Mammary epithelial cell (primary cell): ENCODE measurements at regions not wholly inside any gene's neighbourhood (a gene's known extent, or its start where the extent isn't known, plus 50 kb on each side); places are given as distances from the start of the nearest gene placed in this dataset.

ENCODE experiments used
- CTCF ChIP-seq, 2 donors: IDR thresholded peaks in 1 of 2; conservative IDR thresholded peaks in 1 of 2; 2 replicates each; pipeline ENCODE4 v1.5.1; 2011 to 2012; ENCODE audit warnings: inconsistent platforms in 2 of 2, low read length in 2 of 2, mild to moderate bottlenecking in 2 of 2, control low read depth in 1 of 2, low read depth in 1 of 2; ENCODE audit not compliant: insufficient read depth in 1 of 2; ENCODE audit errors: extremely low read depth in 1 of 2
- EZH2 ChIP-seq: IDR thresholded peaks from 2 replicates; pipeline ENCODE4 v1.6.1; 2012; ENCODE audit warnings: low read length, inconsistent platforms, borderline replicate concordance

- no peak for TF ChIP-seq CTCF (conservative IDR thresholded peaks at IDR 0.05 in 1 of 2, IDR thresholded peaks at IDR 0.05 in 1 of 2; ENCODE audit: extremely low read depth in 1 of 2, insufficient read depth in 1 of 2, low read depth in 1 of 2, low read length in 2 of 2)
- TF ChIP-seq EZH2 = no peak
Observed at GRCh38 chr4:37008199-37008598, 236.3 kb upstream of the NWD2 start.
